Stimulated activated naive CD4-positive, alpha-beta T cell (primary cell): ENCODE measurements at regions not wholly inside any gene's neighbourhood (a gene's known extent, or its start where the extent isn't known, plus 50 kb on each side); places are given as distances from the start of the nearest gene placed in this dataset.

ENCODE experiments used
- DNase-seq, 6 experiments: peaks; one replicate each; lab custom pipeline; 2025; lab: John Stamatoyannopoulos, UW

- no peak for DNase-seq
Observed at GRCh38 chr9:17894501-17895160, 315.8 kb downstream of the SH3GL2 start.

DNA sequence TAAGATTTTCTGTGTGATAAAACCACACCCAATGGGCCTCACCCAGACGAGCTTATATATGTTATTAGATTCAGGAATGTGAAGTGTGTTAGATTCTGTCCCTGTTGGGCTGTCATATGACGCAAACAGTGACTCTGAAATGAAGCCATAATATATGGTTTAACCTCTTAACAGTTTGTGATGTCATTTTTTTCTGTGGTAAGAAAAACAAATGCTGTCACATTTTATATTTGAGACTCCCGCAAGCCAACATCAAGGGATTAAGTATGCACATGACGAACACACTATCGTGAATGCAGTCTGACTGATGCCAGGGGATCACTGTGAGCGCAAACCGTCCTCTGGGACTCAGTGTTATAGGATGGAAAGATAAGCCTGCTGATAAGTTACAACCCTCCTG is 321.7 kb downstream of the SH3GL2 start:
- DNase-seq = no peak

DNA sequence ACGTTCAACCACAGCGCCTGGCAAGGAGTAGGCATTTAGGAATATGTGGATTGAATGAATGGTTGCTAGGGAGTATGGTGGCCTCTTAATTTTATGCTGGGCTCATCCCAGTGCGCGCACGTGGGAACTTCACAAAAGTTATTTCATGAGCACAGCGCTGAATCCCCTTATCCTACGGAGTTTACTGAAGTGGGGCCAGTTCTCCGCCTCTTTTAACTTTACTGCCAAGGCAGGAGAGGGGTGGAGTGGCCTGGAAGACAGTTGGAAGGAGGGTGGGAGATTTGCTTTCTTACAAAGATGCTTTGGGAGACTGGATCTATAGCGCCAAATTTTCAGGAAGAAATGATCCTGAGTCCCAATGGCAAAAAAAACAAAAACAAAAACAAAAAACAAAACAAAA is 326.5 kb downstream of the SH3GL2 start:
- DNase-seq = no peak

- DNase-seq = no peak
Observed at GRCh38 chr9:17905781-17906175, 326.9 kb downstream of the SH3GL2 start.

GRCh38 chr9:17906176-17906840 is 327.4 kb downstream of the SH3GL2 start:
- DNase-seq = no peak

- DNase-seq = no peak
Observed at GRCh38 chr9:17906841-17907778, 328.2 kb downstream of the SH3GL2 start.

DNA sequence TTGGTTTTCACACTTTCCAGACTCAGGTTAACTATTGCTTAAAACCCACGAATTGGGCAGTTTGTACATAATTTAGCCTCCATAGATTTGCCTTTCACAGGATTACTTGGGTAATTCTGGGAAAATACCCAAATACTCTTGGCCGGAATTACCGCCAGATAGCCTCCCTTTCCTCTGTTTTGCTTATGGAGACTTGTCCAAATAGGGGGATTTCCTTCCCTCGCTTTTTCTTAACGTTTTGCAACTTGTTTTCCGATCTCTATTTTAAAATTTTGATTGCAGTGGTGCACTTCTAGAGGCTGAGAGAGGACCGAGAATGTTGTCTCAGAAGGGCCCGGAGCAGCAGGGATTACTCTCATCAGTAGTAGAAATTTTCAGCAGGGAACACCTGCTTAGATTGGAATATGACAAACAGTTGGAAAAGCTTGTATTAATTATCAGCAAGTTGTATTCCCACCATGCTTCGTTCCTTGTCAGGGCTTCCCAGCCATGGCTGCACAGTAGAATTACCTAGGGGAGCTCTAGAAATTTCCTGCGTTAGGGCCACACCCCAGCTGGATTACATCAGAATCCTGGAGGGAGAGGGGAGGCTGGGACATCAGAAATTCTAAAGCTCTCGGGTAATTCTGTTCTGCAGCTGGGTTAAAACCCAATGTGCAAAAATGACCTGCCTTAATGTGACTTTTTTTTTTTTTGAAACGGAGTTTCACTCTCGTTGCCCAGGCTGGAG is 329.1 kb downstream of the SH3GL2 start:
- DNase-seq = no peak

DNA sequence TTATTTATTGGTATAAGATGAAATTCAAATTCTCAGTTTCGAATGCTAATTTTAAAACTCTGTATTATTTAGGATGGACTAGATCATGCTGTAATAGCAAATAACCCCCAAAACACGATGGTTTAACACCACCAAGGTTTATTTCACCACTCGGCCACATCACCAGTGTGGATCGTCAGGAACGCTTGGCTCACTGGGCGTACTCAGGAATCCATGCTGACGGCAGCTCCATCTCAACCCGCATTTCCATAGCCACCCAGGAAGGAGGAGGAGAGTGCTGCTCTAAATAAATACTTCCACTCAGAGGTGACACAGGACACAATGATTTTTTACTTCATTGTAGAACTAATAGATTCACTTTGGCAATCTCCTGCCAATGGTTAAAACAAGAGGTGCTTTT is 347.4 kb downstream of the SH3GL2 start:
- no peak for DNase-seq

- no peak for DNase-seq
Observed at GRCh38 chr9:17927616-17928015, 348.8 kb downstream of the SH3GL2 start.

GRCh38 chr9:17928228-17928627 is 349.4 kb downstream of the SH3GL2 start:
- no peak for DNase-seq

DNA sequence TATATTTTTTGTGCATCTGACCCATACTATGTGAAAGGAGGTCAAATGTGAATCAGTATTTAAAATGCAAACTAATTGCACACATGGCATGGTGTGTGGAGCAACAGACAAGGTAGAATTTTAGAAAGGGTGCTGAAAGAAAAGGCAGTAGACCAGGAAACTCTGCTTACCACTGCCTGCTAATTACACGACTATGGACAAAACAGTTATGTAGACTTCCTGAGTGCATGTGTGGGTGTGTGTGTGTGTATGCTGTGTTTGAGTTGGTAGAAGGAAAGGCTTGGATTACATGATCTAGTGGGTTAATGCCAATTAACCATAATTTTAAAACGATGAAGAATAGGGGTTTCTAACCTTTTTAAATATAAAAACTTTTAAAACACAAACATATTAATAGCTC is 349.9 kb downstream of the SH3GL2 start:
- no peak for DNase-seq

DNA sequence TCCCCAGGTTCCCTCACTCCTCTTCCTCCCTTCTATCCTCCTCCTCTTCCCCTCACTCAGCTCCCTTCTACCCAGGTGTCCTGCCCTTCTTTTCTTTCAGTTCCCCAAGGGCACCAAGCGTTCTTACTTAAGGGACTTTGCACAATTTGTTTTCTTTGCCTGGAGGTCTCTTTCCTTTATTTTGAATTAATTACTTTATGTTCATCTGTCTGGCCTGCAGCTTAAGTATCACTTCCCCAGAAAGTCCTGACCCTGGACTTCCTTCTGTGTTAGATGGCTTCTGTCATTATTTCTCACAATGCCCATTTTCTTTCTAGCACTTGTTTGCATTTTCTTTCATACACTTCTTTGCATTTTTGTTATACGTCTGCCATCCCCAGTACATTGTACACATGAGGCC is 350.6 kb downstream of the SH3GL2 start:
- no peak for DNase-seq

GRCh38 chr9:17930071-17930470 is 351.2 kb downstream of the SH3GL2 start:
- DNase-seq = no peak

GRCh38 chr9:17936365-17936764 is 357.5 kb downstream of the SH3GL2 start:
- DNase-seq = no peak

GRCh38 chr9:17938035-17938655 is 359.3 kb downstream of the SH3GL2 start:
- DNase-seq = no peak

DNA sequence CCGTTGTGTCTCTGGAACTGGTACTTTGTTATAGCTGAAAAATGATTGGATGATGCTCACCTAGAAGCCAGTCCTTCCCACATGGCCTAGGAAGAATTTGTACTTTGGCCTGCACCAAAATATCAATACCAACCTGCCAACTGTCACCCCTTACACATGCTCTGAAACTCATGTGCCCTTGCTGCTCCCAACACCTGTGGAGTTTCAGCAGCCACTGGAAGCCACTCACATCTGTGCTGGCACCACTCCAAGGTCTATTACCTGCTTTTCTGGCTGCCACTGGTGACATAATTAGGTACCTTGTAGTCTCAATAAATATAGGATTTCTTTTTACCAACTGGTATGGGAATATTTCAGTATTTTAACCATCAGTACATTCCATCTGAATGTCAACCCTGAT is 363.6 kb downstream of the SH3GL2 start:
- DNase-seq = no peak

- DNase-seq = no peak
Observed at GRCh38 chr9:17955409-17955808, 376.5 kb downstream of the SH3GL2 start.

GRCh38 chr9:17958363-17958762 is 379.5 kb downstream of the SH3GL2 start:
- no peak for DNase-seq

DNA sequence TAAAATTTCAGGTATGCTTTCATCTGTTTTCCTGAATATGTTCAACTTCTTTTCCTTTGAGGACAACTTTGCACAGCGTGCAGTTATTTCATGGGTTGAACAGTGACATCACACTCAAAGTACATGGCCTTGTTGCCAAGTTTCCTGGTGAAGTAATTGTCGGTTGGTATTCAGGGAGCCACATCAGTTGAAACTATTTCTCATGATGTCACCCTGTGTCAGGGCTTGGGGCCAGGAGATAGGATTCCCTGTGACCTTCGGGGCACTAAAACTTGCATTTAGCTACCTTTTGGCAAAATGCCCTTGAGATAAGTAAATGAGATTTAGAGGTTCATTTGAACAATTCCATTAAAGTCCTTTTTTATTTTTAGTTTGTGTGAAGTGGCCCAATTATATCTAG is 383.9 kb downstream of the SH3GL2 start:
- no peak for DNase-seq

DNA sequence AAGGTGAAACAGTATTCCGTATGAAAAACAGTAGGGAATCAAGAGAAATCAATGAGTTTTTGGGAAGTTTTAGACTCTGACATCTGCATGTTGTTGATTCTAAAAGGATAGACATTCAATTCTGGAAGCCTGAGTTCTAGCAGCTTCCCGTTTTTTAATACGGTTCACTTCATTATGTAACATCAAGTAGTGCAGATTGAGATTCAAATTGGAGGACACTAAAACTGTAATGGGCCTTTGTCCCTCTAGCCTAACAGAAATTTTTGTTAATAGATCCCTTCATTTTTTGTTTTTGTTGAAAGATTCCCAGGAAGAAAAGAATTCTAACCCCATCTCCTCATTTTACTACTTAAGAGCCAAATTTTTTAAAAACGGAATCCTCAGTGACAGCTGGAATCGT is 384.6 kb downstream of the SH3GL2 start:
- DNase-seq = no peak

GRCh38 chr9:17967731-17968130 is 388.9 kb downstream of the SH3GL2 start:
- DNase-seq = no peak

DNA sequence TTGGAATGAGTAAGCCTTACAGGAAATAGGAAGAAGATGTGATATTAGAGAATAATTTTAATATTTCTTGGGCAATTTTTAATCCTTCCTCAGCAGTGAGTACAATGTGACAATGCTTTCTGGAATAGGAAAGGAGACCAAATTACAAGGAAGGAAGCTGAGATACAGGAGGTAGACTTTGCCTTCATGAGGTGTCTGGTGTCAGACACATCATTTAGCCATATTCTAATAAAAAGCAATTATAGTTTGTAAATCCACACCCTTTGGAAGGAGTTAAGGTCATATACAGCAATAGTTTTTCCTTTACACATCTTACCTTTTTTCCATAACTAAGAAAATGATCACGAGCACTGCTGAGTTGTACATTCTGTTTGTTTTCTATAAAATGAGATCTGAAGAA is 390.4 kb downstream of the SH3GL2 start:
- DNase-seq = no peak
